ENCODE measurements at regions not wholly inside any gene's neighbourhood (a gene's known extent, or its start where the extent isn't known, plus 50 kb on each side); places are given as distances from the start of the nearest gene placed in this dataset.

- no peaks in the 10 kb centered on the region for H3K9me3 ChIP-seq
- no peak overlapping the region for H3K4me3 ChIP-seq (ENCODE audit: low read depth in 1 of 2, low read length in 1 of 2)
- H3K27ac ChIP-seq, result no peak overlapping the region
- H3K27me3 ChIP-seq, result no peaks in the 10 kb centered on the region
- H3K4me1 ChIP-seq (ENCODE audit: control insufficient read depth in 1 of 2, insufficient read depth in 1 of 2, low read depth in 1 of 2, low read length in 1 of 2), result no peaks in the 10 kb centered on the region
- no peak for TF ChIP-seq CTCF (IDR thresholded peaks at IDR 0.05)
- H3K36me3 ChIP-seq, result no peaks in the 10 kb centered on the region
These were observed 517.8 kb downstream of the C12orf50 start for GRCh38 chr12:87511371-87511770.

GRCh38 chr12:87509237-87509820 lies 519.9 kb downstream of the C12orf50 start:
- H3K27ac ChIP-seq, result no peak overlapping the region

GRCh38 chr12:87491598-87491997 lies 537.6 kb downstream of the C12orf50 start:
- Histone ChIP-seq H3K27ac (no peak overlapping the region), H3K4me1 (ENCODE audit: control insufficient read depth in 1 of 2, insufficient read depth in 1 of 2, low read depth in 1 of 2, low read length in 1 of 2) (no peaks in the 10 kb centered on the region), H3K4me3 (ENCODE audit: low read depth in 1 of 2, low read length in 1 of 2) (no peak overlapping the region), H3K9me3 (no peaks in the 10 kb centered on the region), H3K36me3 (no peaks in the 10 kb centered on the region), H3K27me3 (no peaks in the 10 kb centered on the region)
- no peak for TF ChIP-seq CTCF (IDR thresholded peaks at IDR 0.05)

More at GRCh38 chr12:87509237-87509820, 519.9 kb downstream of the C12orf50 start:
- Histone ChIP-seq H3K27me3 (no peaks in the 10 kb centered on the region), H3K9me3 (no peaks in the 10 kb centered on the region), H3K4me1 (ENCODE audit: control insufficient read depth in 1 of 2, insufficient read depth in 1 of 2, low read depth in 1 of 2, low read length in 1 of 2) (no peaks in the 10 kb centered on the region), H3K4me3 (ENCODE audit: low read depth in 1 of 2, low read length in 1 of 2) (no peak overlapping the region), H3K36me3 (no peaks in the 10 kb centered on the region)
- TF ChIP-seq CTCF (IDR thresholded peaks at IDR 0.05), result no peak

DNA sequence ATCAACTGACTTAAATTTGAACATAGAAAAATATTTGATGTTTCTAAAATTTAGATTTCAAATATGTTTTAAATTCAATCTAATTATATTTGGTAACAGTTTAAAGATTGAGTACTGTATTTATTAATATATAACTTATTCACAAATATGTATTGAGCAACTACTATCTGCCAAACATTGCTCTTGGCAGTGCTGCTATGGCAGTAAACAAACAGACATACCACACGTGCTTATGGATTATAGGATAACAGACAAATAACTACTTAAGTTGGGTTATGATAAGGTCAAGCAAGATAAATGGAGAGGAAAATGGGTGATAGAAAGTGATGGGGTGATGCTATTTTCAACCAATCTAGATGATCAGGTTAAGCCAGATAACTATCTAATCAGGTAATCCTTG lies 538.1 kb downstream of the C12orf50 start:
- Histone ChIP-seq H3K4me1 (ENCODE audit: control insufficient read depth in 1 of 2, insufficient read depth in 1 of 2, low read depth in 1 of 2, low read length in 1 of 2) (no peaks in the 10 kb centered on the region), H3K9me3 (no peaks in the 10 kb centered on the region), H3K36me3 (no peaks in the 10 kb centered on the region), H3K4me3 (ENCODE audit: low read depth in 1 of 2, low read length in 1 of 2) (no peak overlapping the region), H3K27me3 (no peaks in the 10 kb centered on the region), H3K27ac (no peak overlapping the region)
- no peak for TF ChIP-seq CTCF (IDR thresholded peaks at IDR 0.05)

DNA sequence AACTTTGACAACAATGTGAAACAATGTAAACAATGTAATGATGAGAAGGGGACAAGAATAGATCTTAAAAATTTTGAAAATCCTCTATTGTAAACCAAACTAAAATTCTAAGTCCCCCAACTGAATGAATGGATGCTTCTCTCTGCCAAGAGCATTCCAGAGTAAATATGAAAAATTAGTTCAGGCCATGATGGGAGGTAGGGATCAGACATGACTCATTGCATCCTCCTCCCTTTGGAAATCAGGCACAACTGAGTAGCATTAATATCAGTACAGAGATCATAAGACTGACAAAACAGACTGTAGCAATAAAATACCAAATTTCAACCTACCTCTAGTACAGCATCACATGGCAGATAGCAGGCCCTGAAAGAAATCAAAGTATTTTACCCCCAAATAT lies 559.9 kb downstream of the C12orf50 start:
- Histone ChIP-seq H3K27ac (no peak overlapping the region), H3K27me3 (no peaks in the 10 kb centered on the region), H3K36me3 (no peaks in the 10 kb centered on the region), H3K4me1 (ENCODE audit: control insufficient read depth in 1 of 2, insufficient read depth in 1 of 2, low read depth in 1 of 2, low read length in 1 of 2) (no peaks in the 10 kb centered on the region), H3K9me3 (no peaks in the 10 kb centered on the region), H3K4me3 (ENCODE audit: low read depth in 1 of 2, low read length in 1 of 2) (no peak overlapping the region)
- no peak for TF ChIP-seq CTCF (IDR thresholded peaks at IDR 0.05)

- Histone ChIP-seq H3K4me1 (ENCODE audit: control insufficient read depth in 1 of 2, insufficient read depth in 1 of 2, low read depth in 1 of 2, low read length in 1 of 2) (no peaks in the 10 kb centered on the region), H3K9me3 (no peaks in the 10 kb centered on the region), H3K27ac (no peak overlapping the region), H3K36me3 (no peaks in the 10 kb centered on the region), H3K27me3 (no peaks in the 10 kb centered on the region), H3K4me3 (ENCODE audit: low read depth in 1 of 2, low read length in 1 of 2) (no peak overlapping the region)
- no peak for TF ChIP-seq CTCF (IDR thresholded peaks at IDR 0.05)
These were observed 561.3 kb downstream of the C12orf50 start for GRCh38 chr12:87467936-87468335.
